ENCODE measurements at regions not wholly inside any gene's neighbourhood (a gene's known extent, or its start where the extent isn't known, plus 50 kb on each side); places are given as distances from the start of the nearest gene placed in this dataset.

- TF ChIP-seq POLR2A (IDR thresholded peaks at IDR 0.05) (no peak), CTCF (IDR thresholded peaks at IDR 0.05) (no peak)
Observed at GRCh38 chr12:19822476-19822875, 383.2 kb downstream of the AEBP2 start.

Measured in suprapubic skin (tissue), 3 donors.